ENCODE measurements at regions not wholly inside any gene's neighbourhood (a gene's known extent, or its start where the extent isn't known, plus 50 kb on each side); places are given as distances from the start of the nearest gene placed in this dataset.

DNA sequence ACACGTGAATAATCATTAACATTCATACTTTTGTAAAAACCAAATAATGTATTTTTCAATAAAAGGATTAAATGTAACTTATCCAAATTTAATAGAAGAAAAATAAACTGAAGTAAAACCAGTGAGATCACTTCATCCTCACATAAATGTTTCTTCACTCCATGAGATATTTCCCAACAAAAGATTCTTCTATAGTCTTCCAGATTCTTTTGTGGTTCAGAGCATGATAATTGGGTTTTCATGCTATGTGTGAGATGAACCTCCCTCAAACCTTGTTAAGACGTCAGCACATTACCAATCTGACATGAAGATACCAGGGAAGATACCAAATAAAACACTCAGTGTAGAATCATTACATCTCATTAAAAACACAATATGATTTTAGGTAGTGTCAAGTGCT is 62.9 kb upstream of the OXGR1 start:
- H4K20me1 ChIP-seq (ENCODE audit: control insufficient read depth, extremely low read depth, insufficient read depth, low read length), result no peaks in the 10 kb centered on the region
- H3K79me2 ChIP-seq (ENCODE audit: control insufficient read depth, insufficient read depth, low read length), result no peaks in the 10 kb centered on the region
- no peaks in the 10 kb centered on the region for H3K4me1 ChIP-seq (ENCODE audit: control insufficient read depth, extremely low read depth, insufficient read depth, low read length)
- no peak overlapping the region for H3K4me2 ChIP-seq (ENCODE audit: extremely low read depth, insufficient read depth, low read length)
- TF ChIP-seq, protein P1, sequence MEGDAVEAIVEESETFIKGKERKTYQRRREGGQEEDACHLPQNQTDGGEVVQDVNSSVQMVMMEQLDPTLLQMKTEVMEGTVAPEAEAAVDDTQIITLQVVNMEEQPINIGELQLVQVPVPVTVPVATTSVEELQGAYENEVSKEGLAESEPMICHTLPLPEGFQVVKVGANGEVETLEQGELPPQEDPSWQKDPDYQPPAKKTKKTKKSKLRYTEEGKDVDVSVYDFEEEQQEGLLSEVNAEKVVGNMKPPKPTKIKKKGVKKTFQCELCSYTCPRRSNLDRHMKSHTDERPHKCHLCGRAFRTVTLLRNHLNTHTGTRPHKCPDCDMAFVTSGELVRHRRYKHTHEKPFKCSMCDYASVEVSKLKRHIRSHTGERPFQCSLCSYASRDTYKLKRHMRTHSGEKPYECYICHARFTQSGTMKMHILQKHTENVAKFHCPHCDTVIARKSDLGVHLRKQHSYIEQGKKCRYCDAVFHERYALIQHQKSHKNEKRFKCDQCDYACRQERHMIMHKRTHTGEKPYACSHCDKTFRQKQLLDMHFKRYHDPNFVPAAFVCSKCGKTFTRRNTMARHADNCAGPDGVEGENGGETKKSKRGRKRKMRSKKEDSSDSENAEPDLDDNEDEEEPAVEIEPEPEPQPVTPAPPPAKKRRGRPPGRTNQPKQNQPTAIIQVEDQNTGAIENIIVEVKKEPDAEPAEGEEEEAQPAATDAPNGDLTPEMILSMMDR (conservative IDR thresholded peaks at IDR 0.05 in 1 of 2, IDR thresholded peaks at IDR 0.05 in 1 of 2; ENCODE audit: low read depth in 1 of 2, low read length in 2 of 2), result no peak
- H3K27ac ChIP-seq (ENCODE audit: insufficient read depth, low read length), result no peak overlapping the region
- H3K36me3 ChIP-seq (ENCODE audit: control insufficient read depth, insufficient read depth, low read length), result no peaks in the 10 kb centered on the region
- H3K9me3 ChIP-seq (ENCODE audit: control insufficient read depth, insufficient read depth, low read depth, low read length), result no peaks in the 10 kb centered on the region
- H3K9ac ChIP-seq (ENCODE audit: insufficient read depth, low read length), result no peak overlapping the region
- DNase-seq (ENCODE audit: low read depth in 2 of 2), result peak in 1 of 2 donors; percentile 6
- H2AFZ ChIP-seq (ENCODE audit: low read length), result no peak overlapping the region
- no peaks in the 10 kb centered on the region for H3K27me3 ChIP-seq (ENCODE audit: control insufficient read depth, insufficient read depth, low read length)
- no peak overlapping the region for H3K4me3 ChIP-seq (replicated peaks in 1 of 4; ENCODE audit: control extremely low read depth in 1 of 4, insufficient read depth in 1 of 4, low read depth in 3 of 4, low read length in 4 of 4)

DNA sequence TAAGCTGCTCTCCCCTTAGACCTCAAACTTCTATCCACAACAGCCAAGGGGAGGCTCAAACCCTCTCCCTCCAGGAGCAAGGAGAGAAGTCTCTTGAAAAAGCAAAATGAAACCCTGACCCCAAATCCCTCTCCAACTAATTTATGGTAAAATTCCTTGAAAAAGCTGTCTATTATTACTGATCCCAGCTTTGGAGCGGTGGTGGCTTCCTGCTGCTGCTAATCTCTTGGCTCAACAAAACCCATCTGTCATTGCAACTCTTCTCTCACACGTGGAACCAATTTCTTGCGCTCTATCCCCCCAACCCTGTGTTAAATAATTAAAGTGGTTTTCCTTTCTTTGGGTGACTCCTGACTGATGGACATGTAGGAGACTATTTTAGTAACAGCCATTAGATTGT is 64.1 kb upstream of the OXGR1 start:
- Histone ChIP-seq H3K4me3 (replicated peaks in 1 of 4; ENCODE audit: control extremely low read depth in 1 of 4, insufficient read depth in 1 of 4, low read depth in 3 of 4, low read length in 4 of 4) (no peak overlapping the region), H3K27ac (ENCODE audit: insufficient read depth, low read length) (no peak overlapping the region), H3K4me1 (ENCODE audit: control insufficient read depth, extremely low read depth, insufficient read depth, low read length) (no peaks in the 10 kb centered on the region), H4K20me1 (ENCODE audit: control insufficient read depth, extremely low read depth, insufficient read depth, low read length) (no peaks in the 10 kb centered on the region), H3K9ac (ENCODE audit: insufficient read depth, low read length) (no peak overlapping the region), H3K9me3 (ENCODE audit: control insufficient read depth, insufficient read depth, low read depth, low read length) (no peaks in the 10 kb centered on the region), H3K27me3 (ENCODE audit: control insufficient read depth, insufficient read depth, low read length) (no peaks in the 10 kb centered on the region), H3K4me2 (ENCODE audit: extremely low read depth, insufficient read depth, low read length) (no peak overlapping the region), H3K79me2 (ENCODE audit: control insufficient read depth, insufficient read depth, low read length) (no peaks in the 10 kb centered on the region), H3K36me3 (ENCODE audit: control insufficient read depth, insufficient read depth, low read length) (no peaks in the 10 kb centered on the region), H2AFZ (ENCODE audit: low read length) (no peak overlapping the region)
- DNase-seq (ENCODE audit: low read depth in 2 of 2), result no peak
- TF ChIP-seq EZH2 (IDR thresholded peaks at IDR 0.05; ENCODE audit: low read length, missing control alignments), result no peak
- TF ChIP-seq, protein P1 (conservative IDR thresholded peaks at IDR 0.05 in 1 of 2, IDR thresholded peaks at IDR 0.05 in 1 of 2; ENCODE audit: low read depth in 1 of 2, low read length in 2 of 2), result no peak

DNA sequence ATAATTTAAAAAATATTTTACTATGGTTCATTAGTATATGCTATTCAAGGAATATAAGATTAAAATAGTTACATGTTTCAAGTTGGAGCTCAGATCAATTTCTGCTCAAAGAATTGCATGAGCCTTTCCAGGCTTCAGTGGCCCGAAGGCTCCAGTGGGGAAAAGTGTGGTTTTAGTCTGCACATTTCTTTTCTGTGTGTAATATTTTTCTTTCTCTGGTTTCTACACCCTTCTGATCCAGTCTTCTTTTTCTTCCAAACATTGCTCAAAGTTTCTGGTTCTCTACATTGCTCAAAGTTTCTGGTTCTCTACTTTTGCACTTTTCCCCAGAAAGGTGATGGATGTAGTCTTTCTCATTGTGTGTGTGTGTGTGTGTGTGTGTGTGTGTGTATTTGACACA is 64.7 kb upstream of the OXGR1 start:
- no peak for TF ChIP-seq EZH2 (IDR thresholded peaks at IDR 0.05; ENCODE audit: low read length, missing control alignments)
- TF ChIP-seq, protein P1 (conservative IDR thresholded peaks at IDR 0.05 in 1 of 2, IDR thresholded peaks at IDR 0.05 in 1 of 2; ENCODE audit: low read depth in 1 of 2, low read length in 2 of 2), result no peak
- H3K9me3 ChIP-seq (ENCODE audit: control insufficient read depth, insufficient read depth, low read depth, low read length), result no peaks in the 10 kb centered on the region
- H3K36me3 ChIP-seq (ENCODE audit: control insufficient read depth, insufficient read depth, low read length), result no peaks in the 10 kb centered on the region
- H3K79me2 ChIP-seq (ENCODE audit: control insufficient read depth, insufficient read depth, low read length), result no peaks in the 10 kb centered on the region
- no peak overlapping the region for H2AFZ ChIP-seq (ENCODE audit: low read length)
- H3K4me1 ChIP-seq (ENCODE audit: control insufficient read depth, extremely low read depth, insufficient read depth, low read length), result no peaks in the 10 kb centered on the region
- no peaks in the 10 kb centered on the region for H3K27me3 ChIP-seq (ENCODE audit: control insufficient read depth, insufficient read depth, low read length)
- no peak overlapping the region for H3K4me2 ChIP-seq (ENCODE audit: extremely low read depth, insufficient read depth, low read length)
- DNase-seq (ENCODE audit: low read depth in 2 of 2), result peak; percentile 6 to 12
- no peak overlapping the region for H3K27ac ChIP-seq (ENCODE audit: insufficient read depth, low read length)
- no peak overlapping the region for H3K4me3 ChIP-seq (replicated peaks in 1 of 4; ENCODE audit: control extremely low read depth in 1 of 4, insufficient read depth in 1 of 4, low read depth in 3 of 4, low read length in 4 of 4)
- no peak overlapping the region for H3K9ac ChIP-seq (ENCODE audit: insufficient read depth, low read length)
- H4K20me1 ChIP-seq (ENCODE audit: control insufficient read depth, extremely low read depth, insufficient read depth, low read length), result no peaks in the 10 kb centered on the region

Data from fibroblast of lung (primary cell).